Right forelimb (tissue), 1 donor: ENCODE measurements at regions not wholly inside any gene's neighbourhood (a gene's known extent, or its start where the extent isn't known, plus 50 kb on each side); places are given as distances from the start of the nearest gene placed in this dataset.
"Not testable (repeated sequence)": the region's sequence is repeated elsewhere in the genome, so short reads cannot be mapped to it uniquely, and the experiment has no call there.

Experiments
- DNase-seq: peaks from one replicate; pipeline ENCODE4 v3.0.0-alpha.2; 2018

DNA sequence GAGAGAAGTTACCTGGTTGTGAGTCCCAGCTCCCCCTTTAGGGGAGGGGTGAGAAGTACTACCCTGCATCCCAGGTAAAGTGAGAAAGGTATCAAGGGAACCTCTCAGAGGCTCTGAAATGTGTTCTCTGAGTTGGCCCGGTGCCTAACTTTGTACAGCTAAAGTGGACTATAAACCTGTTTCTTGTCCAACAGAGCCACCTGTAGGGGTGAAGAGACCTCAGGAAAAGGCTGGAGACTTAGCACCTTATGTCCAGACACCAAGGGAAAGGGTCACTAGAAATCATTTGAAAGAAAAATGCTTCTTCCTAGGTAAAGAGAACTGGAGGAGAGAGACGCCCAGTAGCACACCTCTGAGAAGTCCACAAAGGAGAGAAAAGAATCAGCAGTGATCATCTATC, 108.3 kb upstream of the KIF2A start:
- no peak for DNase-seq

GRCh38 chr5:62198421-62198820, 107.6 kb upstream of the KIF2A start:
- no peak for DNase-seq

DNA sequence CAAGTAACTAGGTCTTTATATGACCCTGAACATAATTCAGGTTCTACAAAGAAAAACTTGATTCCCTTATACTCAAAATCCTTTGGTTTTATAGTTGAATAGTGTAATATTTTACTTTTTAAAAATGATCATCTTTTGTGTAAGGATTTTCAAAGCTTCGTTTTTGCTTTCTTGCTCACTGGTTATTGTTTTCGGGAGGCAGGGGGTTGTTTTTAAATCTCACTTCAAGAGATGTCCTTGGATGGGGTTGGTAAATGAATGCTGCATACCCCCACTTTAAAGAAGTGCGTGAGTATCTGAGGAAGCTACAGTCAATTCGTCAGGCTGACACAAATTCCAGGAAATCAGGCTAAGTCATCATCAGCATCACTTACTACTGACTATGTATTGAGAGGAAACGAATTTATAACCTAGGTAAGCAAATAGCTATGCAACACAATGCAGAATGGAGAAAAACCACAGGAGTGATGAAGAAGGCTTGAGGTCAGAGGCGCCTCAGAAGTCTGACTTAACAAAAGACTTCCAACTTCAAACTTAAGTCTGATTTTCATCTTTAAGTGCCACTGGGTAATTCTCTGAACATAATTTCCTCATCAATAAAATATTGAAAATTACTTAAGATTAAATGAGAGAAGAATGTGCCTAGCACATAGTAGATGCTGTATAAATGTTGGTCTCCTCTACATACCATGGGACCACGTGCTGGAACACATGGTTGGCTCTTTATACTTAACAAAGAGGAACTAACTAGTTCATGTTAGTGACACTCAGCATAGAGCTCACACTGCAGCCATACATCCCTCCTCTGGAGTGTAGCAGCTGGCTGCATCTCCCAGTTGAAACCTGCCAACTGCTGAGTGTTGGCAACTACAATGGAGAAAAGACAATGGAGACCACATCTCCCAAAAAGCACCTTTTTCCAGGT, 106.0 kb upstream of the KIF2A start:
- DNase-seq: no peak

- no peak for DNase-seq
Measured at GRCh38 chr5:62206150-62206829, 99.7 kb upstream of the KIF2A start.

DNA sequence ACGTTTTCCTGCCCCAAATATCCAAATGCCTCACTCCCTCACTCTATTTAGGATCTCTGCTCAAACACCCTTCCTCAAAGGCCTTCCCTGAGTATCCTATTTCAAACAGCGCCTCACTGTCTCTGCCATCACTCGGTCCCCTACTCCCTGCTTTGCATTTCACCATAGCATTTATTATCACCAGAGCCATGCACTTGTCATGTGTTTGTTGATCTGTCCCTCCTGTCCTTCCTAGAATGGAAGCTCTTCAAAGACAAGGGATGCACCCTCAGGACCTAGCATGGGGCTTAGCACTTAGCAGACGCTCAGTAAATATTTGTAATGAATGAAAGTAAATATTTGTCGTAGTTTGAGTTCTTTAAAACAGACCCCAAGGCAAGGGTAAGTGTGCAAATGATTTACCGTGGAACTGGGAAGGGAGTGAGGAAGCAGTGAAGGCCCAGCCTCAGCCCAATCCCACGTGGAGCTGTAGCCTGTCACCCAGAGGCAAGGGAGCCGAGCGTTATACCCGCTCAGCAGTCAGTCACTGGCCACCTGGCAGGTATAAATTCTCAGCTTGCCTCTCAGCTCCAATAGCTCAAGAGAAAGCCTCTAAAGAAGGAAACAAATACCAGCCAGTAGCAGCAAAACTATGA, 97.7 kb upstream of the KIF2A start:
- no peak for DNase-seq

DNA sequence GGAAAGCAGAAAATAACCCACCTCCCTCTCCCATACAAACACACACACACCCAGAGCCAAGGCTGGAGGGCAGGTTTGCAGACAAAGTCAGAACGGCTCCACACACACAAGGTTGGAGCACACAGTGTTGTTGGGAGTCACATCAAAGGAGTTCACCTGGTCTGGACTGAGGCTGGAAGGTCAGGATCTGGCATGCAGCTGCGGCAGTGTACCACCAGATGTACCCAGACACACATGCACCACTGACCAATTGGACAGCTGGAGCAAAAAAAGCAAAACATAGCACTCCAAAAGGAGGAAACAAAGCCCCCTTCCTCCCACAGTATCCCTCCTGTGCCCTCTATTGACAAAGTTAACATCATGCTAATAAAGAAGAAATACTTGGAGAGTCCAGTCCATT, 94.6 kb upstream of the KIF2A start:
- DNase-seq: no peak

DNA sequence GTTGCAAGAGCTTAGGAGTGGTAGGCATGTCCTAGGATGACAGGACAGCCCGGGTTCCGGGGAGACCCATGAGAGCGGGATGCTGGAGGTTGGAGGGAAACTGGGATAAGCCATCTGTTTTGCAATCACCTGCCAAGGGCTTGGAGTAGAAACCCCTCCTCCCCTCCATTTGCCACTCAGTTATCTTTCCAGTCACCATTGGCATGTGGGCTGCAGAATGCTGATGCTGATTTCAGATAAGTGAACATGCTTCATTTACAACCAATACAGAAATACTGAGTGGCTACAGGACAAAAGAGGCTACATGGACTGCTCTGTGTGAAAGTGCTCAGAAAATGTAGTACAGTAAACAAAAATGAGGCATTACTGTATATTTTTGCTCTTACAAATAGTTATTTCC, 93.4 kb upstream of the KIF2A start:
- no peak for DNase-seq

DNA sequence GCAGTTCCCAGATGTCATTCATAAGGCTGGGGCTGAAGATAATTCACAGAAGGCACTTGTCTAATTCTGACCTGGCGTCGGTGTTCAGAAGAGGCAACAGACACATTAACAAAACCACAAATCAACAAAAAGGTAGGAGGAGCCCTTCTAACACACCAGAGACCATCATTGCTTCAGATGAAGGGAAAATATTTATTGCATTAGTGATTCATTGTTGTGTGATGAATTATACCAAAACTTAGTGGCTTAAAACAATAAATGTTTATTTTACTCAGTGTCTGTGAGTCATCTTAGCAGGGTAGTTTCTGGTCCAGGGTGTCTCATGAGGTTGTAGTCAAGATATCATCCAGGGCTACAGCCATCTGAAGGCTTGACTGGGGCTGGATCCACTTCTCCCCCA, 91.3 kb upstream of the KIF2A start:
- no peak for DNase-seq

DNA sequence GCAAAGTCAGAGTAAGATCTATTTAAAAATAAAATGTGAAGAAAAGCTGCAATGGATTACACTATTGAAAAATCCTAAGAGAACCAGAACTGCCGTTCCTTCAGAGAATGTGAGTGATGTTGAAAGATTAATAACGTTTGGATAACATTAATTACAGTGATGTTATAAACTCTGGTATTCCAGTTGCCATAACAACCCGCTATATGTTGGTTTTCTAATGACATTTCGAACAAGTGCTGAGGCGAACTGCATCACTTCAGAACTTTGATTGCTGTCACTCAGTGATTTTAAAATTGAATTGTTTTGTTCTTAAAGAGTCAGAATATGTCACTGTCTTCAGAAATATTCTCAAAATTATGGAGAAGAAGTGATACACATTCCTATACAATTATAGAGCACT, 89.4 kb upstream of the KIF2A start:
- not testable (repeated sequence) for DNase-seq

DNA sequence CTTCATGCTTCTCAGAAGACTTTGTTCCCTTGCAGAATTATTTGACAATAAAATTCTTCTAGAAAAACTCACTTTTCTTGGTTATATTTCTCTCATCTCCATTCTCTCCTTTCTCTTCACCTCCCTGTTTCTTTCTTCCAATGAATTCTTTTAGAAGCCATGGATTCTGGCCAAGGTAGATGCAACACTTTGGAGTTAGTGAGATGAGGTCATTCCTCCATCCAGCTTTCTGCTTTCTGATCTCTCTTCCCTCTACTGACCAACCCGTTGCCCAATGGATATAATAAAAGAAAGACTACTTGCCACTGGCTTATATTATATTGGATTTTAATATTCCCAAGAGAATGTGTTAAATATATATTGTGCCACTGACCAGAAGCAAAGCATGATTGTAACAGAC, 88.9 kb upstream of the KIF2A start:
- DNase-seq: not testable (repeated sequence)

- not testable (repeated sequence) for DNase-seq
Measured at GRCh38 chr5:62218860-62219259, 87.1 kb upstream of the KIF2A start.

GRCh38 chr5:62221881-62222280, 84.1 kb upstream of the KIF2A start:
- DNase-seq: not testable (repeated sequence)

DNA sequence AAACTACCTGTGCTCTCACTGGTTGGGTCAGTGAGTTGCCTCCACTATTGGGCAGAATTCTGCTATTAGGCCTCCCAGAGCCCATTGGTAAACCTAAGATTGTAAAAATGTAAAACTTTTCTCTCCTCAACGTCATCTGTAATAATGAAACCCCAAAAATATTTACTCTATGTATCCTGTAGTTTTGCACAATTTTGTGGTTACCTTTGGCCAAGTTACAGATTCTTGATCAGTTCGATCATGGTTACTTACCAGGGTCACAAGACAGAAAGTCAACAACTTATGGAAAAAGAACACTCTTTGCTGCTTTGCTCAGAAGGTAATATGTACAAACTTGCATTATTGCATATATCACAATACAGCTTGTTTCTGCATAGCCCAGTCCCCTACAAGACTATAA, 83.7 kb upstream of the KIF2A start:
- DNase-seq: not testable (repeated sequence)

GRCh38 chr5:62223312-62223670, 82.7 kb upstream of the KIF2A start:
- not testable (repeated sequence) for DNase-seq

- DNase-seq: not testable (repeated sequence)
Measured at GRCh38 chr5:62224987-62225601, 80.9 kb upstream of the KIF2A start.

GRCh38 chr5:62230876-62231388, 75.1 kb upstream of the KIF2A start:
- DNase-seq: not testable (repeated sequence)

GRCh38 chr5:62231576-62231975, 74.4 kb upstream of the KIF2A start:
- DNase-seq: no peak

- DNase-seq: not testable (repeated sequence)
Measured at GRCh38 chr5:62232218-62232617, 73.8 kb upstream of the KIF2A start.

GRCh38 chr5:62233083-62234046, 72.6 kb upstream of the KIF2A start:
- not testable (repeated sequence) for DNase-seq

- DNase-seq: not testable (repeated sequence)
Measured at GRCh38 chr5:62236593-62236992, 69.4 kb upstream of the KIF2A start.

GRCh38 chr5:62237944-62238343, 68.1 kb upstream of the KIF2A start:
- DNase-seq: not testable (repeated sequence)

DNA sequence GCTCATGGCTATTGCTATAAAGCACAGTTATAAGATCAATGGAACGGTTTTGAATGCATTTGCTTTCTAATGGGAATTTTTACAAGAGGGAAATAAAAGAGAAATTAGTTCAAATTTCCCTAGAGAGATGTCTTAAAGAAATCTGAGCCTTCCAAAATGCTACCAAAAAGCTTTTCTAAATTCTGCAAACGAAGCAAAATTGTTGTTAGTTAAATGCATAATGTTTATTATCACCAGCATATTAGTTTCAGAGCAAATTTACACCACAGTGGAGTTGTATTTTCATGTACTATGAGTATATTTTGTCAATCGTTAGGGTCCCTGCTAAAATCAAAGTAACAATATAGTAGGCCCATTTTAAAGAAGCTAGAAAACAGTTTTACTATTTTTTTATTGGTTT, 67.4 kb upstream of the KIF2A start:
- not testable (repeated sequence) for DNase-seq
